CD4-positive, alpha-beta T cell treated with Interleukin-4 for 1 hour (primary cell): ENCODE measurements at regions not wholly inside any gene's neighbourhood (a gene's known extent, or its start where the extent isn't known, plus 50 kb on each side); places are given as distances from the start of the nearest gene placed in this dataset.
"Not testable (repeated sequence)": the region's sequence is repeated elsewhere in the genome, so short reads cannot be mapped to it uniquely, and the experiment has no call there.

Experiments used
- DNase-seq, 2 donors: peaks; one replicate each; pipeline ENCODE4 v3.0.0-alpha.2; 2020 to 2022

GRCh38 chr14:48149624-48150023 lies 474.2 kb upstream of the MDGA2 start:
- DNase-seq: not testable (repeated sequence)

DNA sequence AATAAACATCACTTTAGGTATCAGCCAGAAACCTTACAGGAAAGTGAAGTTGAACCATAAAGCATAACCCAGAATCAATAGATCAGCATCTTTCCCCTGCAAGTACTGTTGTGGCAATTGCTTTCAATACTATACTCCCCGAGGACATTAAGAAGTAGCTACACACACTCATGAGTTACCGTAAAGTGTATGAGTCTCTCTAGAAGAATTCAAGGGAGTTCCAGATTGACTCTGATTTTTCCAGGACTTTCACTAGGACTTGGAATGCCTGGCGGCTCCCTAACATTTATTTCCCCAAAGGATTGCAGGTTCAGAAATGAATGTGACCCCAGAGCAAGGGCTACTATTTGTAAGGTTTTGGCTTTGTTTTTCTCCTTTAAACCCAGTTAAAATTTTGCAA lies 465.4 kb upstream of the MDGA2 start:
- no peak for DNase-seq

DNA sequence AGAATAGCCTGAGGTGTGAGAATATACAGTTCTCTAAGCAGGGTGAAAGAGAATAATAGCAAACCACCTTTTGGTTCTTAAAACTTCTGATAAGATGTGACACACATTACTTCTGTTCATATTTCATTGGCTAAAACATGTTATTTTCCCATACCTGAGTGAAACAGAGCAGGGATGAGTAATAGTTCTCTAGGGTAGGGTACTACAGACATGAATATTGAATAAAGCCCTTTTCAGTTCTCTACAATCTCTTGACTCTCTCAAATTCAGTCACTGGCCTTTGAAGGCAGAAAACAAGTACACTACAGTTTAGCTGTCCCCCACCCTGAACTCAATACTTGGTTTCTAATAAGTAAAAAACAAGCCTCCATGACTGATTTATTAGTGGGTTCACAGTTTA lies 454.1 kb upstream of the MDGA2 start:
- DNase-seq: no peak

GRCh38 chr14:48127674-48128073 lies 452.3 kb upstream of the MDGA2 start:
- no peak for DNase-seq

DNA sequence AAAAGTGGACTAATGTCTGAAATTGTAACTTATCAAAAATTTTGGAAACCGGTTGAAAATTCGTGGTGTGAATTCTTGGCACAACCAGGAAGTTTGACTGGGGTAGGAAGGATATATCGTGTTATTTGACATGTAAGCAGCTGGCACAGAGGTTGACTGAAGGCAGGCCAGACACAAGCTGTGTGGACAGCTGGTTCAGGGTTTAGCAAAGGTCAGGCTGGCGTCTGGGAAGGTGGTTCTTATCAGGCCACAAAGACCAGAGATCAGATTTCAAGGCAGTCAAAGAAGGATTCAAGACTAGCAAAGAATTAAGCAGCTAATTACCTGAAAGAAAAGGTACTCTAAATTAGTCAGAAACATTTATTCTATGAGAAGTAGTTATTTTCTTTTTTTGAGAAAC lies 450.2 kb upstream of the MDGA2 start:
- no peak for DNase-seq

DNA sequence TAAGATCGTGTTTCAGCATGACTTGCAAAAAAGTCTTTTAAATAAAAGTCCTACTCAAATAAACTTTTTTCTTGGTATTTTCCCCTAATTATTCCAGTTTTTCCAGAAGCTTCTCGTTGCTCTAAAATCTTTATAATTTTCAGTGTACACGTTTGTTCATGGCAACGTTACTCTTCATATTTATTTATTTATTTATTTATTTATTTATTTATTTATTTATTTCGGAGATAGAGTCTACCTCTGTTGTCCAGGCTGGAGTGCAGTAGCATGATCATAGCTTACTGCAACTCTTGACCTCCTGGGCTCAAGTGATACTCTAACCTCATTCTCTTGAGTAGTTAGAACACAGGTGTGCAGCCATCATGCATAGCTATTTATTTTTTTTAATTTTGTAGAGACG lies 438.3 kb upstream of the MDGA2 start:
- no peak for DNase-seq

DNA sequence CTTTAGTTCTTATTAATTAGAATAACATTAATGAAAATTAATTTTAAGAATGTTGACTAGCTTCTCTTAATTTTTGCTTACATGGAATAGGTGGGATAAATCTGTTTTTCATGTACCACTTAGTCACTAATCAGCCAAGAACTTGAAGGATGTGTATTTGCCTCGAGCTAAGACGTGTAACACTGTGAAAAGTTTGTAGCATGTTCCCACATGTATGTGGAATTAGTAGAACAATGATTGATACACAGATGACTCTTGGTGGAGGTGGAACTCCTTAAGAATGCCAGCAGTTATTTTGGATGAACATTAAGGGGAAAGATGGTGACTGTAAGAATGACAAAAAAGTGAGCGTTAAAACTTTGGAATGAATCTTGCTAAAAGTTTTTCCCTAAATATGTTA lies 435.7 kb upstream of the MDGA2 start:
- DNase-seq: no peak

GRCh38 chr14:48107646-48108045 lies 432.2 kb upstream of the MDGA2 start:
- no peak for DNase-seq

DNA sequence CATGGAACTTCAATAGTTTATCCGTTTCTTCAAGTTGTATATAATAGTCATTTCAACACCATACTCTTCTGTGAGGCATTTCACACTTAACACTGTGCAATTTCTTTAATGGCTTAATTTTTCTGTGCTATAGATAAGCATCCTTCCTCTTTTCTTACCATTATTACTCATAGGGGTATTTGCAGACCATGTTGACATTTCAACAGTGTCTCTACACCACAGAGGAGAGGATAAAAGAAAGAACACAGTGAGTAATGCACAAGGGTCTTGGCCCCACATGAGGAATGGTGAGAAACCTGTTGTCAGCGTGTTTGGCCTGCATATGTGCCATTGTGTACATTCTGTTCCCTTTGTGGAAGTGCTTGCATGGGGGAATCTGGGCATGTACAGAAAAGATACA lies 421.5 kb upstream of the MDGA2 start:
- DNase-seq: no peak

GRCh38 chr14:48086516-48086915 lies 411.1 kb upstream of the MDGA2 start:
- no peak for DNase-seq

GRCh38 chr14:48075487-48075886 lies 400.1 kb upstream of the MDGA2 start:
- no peak for DNase-seq

- DNase-seq: no peak
These were observed 377.6 kb upstream of the MDGA2 start for GRCh38 chr14:48052973-48053372.

- DNase-seq: no peak
These were observed 360.4 kb upstream of the MDGA2 start for GRCh38 chr14:48035836-48036235.

DNA sequence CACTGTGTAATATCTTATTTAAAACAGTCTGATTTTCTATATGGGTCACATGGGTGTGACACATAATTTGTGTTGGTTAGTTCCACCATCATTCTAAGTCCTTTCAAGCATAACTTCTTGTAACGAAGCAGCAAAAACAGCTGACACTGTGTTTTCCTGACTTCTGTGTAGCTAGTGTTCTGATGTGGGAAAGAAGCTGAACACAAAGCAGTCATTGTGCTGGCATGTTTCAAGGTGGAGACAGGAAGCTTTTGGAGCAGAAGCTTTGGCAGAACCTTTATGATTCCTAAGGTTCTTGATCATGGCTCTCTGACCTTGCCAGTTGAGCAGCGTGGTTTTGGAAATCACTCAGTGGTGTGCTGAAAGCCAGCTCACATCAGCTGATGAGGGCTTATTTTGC lies 351.7 kb upstream of the MDGA2 start:
- DNase-seq: no peak

GRCh38 chr14:48023881-48024280 lies 348.5 kb upstream of the MDGA2 start:
- no peak for DNase-seq

DNA sequence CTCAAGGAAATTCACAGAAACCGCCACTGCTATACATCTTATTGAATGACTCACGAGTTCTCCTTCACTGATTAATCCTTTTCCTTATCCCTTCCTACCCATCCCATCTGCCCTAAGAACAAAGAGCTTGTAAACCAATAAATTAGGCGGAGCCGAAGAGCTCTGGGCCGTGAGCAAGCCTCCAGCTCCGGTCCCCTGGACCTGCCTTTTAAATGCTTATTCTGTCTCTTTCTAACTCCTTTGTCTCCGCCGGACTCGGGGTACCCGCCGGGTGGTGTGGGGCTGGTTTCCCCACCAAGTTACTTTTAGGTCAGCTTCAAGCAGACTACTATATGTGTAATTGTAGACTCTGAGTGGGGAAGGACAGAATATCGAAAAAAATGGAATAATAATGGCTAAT lies 336.1 kb upstream of the MDGA2 start:
- not testable (repeated sequence) for DNase-seq

- no peak for DNase-seq
These were observed 333.2 kb upstream of the MDGA2 start for GRCh38 chr14:48008646-48009045.

DNA sequence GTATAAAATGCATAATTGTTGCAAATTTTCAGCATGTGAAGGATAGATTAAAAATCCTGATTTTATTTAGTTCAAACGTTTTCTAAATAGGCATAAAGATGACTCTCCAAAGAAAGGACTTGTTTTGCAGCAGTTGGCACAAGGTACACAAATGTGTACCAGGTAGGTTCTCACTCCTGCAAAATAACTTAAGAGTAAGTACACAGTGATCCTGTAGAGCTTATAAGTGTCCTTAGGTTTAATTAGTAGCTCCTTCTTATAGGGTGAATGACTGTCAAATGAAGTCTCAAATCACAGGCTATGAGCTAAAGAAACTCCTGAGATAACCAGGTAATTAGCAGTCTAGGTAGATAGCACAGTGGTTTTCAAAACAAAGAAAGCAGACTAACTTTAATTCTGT lies 330.6 kb upstream of the MDGA2 start:
- no peak for DNase-seq

DNA sequence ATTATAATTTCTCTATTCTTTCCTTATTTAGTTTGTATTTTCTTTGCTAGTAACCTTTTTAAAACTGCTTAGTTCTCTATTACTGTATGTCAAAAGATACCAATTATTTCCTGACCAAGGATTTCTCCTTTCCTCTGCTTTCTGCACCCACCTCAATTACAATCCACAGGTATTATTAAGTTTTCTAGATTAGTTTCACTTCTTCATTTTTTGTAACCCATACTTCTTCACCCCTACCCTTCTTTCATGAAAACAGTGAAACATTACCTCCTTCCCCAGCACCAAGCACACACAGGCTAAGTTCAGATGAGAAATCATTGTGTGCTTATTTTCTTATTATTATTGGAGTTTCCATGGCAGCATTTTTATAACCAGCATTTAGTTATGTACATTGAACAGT lies 318.5 kb upstream of the MDGA2 start:
- DNase-seq: no peak

DNA sequence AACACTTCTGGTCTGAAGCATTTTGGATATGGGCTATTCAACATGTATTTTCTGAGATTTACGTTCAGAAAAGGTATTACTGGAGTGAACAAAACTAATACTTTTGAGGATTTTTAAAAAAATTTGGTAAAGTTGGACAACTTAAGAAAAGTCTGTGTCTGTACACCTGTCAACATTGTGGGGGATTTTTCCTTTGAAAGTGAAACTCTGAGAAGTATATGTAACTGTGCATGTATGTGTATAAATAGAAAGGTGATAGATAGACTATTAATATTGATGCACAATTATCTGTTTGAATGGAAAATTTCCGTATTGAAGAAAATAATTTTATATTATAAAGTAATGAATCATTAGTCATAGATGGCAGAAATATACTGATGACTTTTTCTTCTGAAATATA lies 312.8 kb upstream of the MDGA2 start:
- DNase-seq: no peak

DNA sequence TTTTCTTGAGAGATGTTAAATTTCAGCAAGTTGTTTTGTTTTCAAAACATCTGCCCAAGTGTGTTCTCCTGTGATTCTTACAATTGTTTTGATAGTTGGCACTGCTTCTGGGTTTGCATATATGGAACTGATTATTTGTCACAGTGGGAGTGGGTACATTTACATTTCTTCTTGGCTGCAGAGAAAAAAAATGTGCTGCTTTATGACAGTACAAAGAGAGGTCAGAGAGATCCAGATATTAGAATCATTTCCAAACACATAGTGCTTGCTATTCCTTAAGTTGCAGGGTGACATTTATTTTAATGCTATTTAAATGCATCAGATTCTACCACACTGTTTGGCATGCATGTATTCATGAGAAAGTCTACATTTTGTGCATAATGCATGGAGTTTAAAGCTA lies 303.5 kb upstream of the MDGA2 start:
- no peak for DNase-seq

DNA sequence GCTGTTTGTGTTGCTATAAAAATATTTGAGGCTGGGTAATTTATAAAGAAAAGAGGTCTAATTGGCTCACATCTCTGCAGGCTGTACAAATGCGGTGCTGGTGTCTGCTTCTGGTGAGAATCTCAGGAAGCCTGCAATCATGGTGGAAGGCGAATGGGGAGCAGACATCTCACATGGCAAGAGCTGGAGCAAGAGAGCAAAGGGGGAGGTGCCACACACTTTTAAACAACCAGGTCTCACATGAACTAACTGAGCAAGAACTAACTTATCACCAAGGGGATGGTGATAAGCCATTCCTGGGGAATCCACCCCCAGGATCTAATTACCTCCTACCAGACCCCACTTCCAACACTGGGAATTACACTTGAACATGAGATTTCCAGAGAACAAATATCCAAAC lies 300.7 kb upstream of the MDGA2 start:
- DNase-seq: no peak

DNA sequence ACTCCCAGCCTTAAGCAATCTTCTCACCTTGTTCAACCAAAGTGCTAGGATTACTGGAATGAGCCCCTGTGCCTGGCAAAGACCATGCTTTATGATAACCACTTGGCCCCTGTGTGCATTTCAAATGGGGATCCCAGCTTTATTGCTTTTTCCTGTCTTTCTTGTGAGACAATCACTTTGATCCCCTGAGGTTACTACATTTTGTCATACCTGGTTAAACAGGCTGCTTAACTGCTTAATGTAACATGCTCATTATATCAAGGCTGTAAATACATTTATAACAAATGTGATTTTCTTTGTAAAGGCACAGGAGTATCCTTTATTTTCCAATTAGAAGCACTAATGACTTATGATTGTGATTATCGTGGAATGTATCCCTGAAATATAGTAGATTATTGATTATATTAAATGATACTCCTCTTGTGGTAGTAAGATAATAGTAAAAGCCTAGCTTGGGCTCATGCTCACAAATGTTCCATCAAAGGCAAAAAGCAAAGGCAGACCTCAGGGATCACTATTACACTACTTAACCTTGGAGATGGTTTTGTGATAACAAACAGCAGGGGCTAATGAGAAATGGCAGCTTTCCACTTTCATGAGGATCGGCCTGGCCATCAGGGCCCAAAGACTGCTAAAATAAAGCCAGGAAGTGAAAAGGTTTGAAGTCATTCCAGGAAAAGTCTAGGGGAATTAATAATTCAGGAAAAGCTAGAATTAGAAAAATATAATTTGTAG lies 290.8 kb upstream of the MDGA2 start:
- DNase-seq: no peak

- no peak for DNase-seq
These were observed 286.2 kb upstream of the MDGA2 start for GRCh38 chr14:47961634-47962033.

DNA sequence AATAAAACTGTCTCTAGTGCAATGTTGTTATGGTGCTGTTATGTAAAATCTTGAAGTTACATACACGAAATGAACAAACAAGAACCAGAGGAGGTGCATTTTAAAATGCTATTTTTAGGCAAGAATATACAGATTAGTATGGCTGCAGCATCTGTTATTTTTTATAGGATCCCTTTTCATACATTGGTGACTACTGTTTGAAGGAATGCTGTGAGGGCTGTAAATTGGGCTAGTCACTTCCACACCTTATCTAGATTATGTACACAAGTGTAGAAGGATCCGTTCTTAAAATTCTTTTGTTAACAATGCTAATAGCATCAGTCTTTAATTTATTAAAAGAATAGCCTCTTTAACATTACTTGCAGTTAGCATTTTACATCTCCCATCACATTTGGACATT lies 284.3 kb upstream of the MDGA2 start:
- DNase-seq: no peak

- no peak for DNase-seq
These were observed 273.6 kb upstream of the MDGA2 start for GRCh38 chr14:47949006-47949405.
